GM19025 (cell line): ENCODE measurements at regions not wholly inside any gene's neighbourhood (a gene's known extent, or its start where the extent isn't known, plus 50 kb on each side); places are given as distances from the start of the nearest gene placed in this dataset.

Experiments
- ATAC-seq: cut with Tn5 transposase; IDR thresholded peaks from one replicate; pipeline ENCODE4 v1.9.1; 2021; ENCODE audit warnings: mild to moderate bottlenecking, low read depth, moderate library complexity; ENCODE audit not compliant: unreplicated experiment

DNA sequence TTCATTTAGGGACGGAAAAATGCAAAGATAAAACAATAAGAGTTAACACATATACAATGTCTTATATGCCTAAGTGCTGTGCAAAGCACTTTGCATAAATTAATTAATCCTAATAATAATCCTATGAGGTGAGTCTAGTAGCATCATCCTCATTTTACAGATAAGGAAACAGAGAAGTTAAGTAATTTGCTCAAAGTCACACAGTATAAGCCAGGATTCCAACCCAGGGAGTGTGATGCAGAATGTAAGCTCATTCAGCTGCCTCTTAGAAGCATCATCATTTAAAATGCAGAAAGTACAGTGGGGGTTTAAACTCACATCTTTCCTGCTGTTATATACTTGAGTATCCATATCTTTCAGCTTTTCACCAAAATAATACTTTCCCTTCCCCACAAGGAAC, 203.7 kb downstream of the LARP7 start:
- ATAC-seq: no peak

DNA sequence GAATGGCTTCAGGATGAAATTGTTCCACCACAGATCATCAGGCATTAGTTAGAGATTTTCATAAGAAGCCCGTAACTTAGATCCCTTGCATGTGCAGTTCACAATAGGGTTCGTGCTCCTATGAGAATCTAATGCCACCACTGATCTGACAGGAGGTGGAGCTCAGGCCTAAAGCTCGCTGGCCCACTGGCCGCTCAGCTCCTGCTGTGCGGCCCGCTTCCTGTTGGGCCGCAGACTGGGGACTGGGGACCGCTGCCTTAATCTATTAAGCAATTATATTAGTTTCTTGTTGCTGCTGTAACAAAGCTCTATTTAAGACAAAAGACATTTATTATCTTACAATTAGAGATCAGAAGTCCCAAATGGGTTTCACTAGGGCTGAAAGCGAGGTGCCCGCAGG, 205.6 kb downstream of the LARP7 start:
- ATAC-seq: no peak

GRCh38 chr4:112845386-112845785, 204.1 kb upstream of the ANK2 start:
- ATAC-seq: no peak

DNA sequence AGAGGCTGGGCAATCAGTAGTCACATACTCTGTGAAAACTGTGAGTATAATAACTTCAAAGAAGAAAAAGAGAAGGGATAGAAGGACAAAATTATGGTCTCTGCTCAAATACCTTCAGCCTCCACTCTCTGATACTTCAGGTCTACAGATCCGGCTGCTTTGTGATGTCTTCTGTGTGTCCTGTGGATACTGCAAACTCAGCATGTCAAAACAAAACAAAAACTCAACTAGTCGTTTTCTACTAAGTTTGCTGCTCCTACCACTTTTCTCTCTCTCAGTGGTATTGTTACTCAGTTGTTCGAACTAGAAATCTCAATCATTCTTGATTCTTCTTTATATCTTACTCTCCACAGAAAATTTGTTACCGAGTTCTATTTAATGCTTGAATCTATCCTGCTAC, 202.4 kb upstream of the ANK2 start:
- no peak for ATAC-seq

DNA sequence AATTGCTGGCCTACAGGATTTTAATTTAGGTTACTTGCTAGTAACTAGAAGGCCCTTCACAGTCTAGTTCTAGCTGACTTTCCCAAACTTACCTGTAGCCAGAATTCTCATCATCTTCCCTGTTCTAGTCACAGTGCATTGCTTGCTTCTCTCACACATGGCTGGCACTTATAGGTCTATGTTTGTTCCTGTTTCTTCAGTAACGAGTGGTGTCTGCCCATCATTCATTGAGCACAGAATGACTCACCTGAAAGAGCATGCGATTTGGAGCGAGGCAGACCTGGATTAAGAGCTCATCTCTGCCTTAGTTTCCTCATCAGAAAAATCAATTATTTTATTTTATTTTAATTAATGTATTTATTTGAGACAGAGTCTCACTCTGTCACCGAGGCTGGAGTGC, 201.7 kb upstream of the ANK2 start:
- no peak for ATAC-seq

- ATAC-seq: no peak
Observed at GRCh38 chr4:112848911-112849310, 200.5 kb upstream of the ANK2 start.

DNA sequence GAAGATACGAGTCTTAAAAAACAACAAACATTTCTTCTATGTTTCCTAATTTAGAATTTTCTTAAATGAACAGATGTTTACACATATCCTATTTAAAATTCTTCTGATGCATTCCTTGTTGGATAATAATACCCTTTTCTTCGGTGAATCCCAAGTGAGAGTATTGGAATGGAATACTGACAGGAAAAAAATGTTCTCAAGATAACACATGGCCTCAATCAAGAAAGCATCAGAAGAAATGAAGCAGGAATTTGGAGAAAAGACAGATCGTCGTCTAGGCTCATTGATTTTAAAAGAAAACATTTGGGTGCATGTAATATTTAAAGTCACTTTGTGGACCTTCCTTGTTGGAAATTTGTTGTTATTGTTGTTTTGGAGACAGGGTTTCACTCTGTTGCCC, 196.9 kb upstream of the ANK2 start:
- ATAC-seq: no peak

GRCh38 chr4:112853662-112854256, 195.7 kb upstream of the ANK2 start:
- no peak for ATAC-seq

- ATAC-seq: no peak
Observed at GRCh38 chr4:112854420-112854819, 195.0 kb upstream of the ANK2 start.

- ATAC-seq: no peak
Observed at GRCh38 chr4:112855058-112855457, 194.4 kb upstream of the ANK2 start.

DNA sequence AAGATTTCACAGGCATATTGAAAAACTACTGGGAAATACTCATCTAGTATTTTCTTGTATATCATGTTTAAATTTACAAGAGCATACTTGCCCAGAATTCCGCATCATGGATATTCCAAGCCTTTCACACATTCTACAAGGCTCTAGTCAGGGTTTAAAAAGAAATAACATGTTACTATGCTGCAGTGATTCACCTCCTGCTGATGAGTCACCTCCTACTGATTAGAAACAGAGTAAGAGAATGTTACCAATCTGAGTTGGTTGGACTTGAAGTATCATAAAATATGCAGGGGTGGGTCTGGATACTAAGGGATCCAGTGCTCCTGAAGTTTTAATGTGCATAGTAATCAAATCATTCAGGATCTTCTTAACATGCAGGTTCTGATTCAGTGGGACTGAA, 192.0 kb upstream of the ANK2 start:
- no peak for ATAC-seq

DNA sequence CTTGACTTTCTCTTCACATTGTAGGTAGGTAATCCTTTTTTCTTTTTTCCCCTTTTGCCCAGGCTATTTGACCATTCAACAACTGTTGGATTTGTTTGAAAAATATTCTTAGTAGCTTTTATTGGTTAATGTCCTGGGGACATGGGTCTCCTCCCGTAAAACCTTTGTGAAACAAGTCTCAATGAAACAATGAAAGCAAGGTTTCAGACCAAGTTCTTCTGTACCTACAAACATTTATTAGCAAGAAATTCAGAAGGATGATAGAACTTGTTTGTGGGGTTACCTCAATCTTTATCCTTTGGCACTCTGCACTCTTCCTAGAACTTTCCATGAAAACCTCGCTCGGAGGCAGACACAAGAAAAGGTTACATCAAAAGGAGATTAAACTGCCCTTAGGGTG, 190.7 kb upstream of the ANK2 start:
- ATAC-seq: no peak

DNA sequence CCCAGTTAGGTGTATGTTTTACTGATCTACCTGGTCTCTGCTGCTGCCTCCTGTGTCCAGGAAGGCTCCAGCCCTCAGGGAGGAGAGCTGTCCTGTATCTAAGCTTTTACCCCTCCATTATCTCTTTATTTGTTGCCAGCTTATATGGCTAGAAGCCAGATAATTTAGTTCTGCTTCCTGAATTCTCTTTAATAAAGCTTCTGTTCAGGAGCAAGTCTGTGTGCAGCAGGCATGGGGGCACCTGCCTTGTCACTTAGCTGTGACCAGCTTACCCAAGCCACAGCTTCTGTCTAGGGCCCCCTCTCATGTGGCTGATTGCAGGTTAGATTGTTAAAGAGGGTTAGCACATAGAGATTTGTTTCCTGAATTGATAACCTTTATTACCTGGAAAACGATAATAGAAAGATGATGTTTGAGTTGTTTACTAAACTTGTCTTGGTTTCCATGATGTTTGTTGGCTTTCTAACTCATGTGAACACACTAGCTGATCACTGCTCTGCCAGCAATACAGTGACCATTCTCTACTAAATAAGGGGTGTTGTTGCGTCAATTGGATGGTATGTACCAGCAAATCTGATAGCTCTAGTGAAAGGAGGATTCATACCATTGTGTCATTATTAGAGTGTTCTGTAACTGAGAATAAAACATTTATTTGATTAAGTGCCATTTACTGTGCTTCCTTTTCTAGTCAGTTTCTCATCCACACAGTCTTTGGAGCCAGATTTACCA, 189.8 kb upstream of the ANK2 start:
- no peak for ATAC-seq

DNA sequence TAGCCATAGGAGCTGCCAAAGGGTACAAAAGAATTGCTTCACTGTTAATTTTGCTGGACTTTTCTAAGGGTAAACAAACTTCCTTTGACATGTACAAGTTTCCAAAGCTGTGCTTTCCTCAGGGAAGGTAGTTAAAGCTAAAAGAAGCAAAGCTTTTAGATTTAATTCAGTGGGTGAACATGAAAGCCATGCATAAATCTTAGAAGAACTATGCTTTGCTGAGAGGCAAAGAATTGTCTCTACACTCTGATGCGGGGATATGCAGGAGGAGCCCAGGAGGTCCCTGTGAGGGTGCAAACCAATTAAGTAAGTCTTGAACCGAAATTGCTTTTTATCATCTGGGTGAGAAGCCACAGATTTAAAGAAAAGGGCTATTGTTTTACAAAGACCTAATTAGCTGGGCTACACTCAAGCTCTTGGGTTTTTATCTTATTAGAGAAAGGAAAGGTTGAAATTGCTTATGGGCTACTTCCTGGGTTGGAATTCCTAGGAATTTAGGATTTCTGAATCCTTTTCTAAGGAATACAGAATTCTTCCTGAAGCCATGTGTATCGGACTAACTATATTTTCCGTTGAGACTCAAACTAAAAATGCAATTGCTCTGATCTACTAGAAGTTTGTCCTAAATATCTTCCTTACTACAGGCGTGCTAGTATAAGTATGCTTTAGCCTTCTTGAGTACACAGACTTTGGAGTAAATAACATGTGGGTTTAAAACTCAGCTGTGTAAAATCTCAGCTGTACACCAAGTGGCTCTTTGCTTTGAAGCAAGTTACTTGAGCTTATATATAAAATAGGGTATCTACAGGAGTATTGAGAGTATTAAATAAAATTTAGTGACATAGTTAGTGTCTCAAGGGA, 188.4 kb upstream of the ANK2 start:
- ATAC-seq: no peak

DNA sequence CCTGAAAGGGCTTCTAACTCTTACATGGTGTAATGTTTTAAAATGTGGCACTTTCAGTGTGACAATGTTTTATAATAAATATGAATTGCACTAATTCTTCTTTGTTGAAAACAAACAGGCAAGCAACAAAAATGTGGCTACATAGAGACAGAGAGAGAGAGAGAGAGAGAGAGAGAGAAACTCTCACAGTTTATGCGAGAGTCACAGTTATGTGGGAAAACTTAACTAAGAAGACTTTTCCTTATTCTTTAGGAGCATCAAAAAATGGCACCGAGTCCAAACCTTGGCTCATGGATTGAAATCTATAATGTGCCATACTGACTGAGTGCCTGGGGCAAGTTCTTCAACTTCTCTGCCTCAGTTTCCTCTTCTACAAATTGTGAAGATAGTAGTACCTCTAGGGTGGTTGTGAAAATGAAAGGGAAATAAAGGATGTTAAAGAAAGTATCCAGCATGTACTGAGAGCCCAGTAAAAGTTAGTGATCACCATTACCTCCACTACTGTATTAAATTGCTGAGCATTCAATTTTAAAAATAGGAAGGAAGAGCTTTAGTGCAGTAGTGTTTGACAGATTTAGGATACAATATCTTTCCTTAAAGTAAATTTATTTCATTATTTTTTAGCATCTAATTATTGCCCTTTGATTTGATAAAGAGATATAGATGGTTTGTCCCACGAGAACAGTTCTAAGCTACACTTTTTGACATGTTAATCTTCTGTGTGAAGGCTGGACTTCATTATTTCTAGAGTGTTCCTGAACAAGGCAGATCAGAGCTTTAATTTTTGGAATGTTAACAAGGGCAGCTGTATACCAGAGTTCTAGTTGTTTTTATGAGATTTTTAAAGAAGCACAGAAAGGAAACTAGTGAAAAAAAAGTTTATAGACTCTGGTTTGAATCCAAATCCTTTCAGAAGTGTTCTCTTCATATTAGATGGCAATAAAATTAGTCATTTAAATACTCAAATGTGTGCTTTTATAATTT, 187.5 kb upstream of the ANK2 start:
- ATAC-seq: no peak

- ATAC-seq: no peak
Observed at GRCh38 chr4:112865443-112865842, 184.0 kb upstream of the ANK2 start.

- no peak for ATAC-seq
Observed at GRCh38 chr4:112876316-112876715, 173.1 kb upstream of the ANK2 start.

- ATAC-seq: no peak
Observed at GRCh38 chr4:112881842-112882241, 167.6 kb upstream of the ANK2 start.

DNA sequence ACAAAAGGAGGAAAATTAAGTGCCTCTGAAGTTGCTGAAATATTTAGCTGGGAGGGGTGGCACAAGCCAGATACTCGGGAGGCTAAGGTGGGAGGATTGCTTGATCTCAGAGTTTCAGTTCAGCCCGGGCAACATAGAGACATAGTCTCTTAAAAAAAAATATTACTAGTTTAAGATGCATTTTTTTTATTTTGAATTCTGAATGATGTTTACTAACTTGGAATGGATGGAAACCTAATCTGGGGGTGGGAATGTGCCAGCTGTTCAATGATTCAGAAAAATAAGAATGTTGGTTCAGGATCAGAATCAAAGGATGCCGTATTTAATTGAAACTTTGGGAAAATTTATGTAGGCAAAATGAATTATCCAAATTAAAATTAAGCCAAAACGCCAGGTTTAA, 167.2 kb upstream of the ANK2 start:
- no peak for ATAC-seq

DNA sequence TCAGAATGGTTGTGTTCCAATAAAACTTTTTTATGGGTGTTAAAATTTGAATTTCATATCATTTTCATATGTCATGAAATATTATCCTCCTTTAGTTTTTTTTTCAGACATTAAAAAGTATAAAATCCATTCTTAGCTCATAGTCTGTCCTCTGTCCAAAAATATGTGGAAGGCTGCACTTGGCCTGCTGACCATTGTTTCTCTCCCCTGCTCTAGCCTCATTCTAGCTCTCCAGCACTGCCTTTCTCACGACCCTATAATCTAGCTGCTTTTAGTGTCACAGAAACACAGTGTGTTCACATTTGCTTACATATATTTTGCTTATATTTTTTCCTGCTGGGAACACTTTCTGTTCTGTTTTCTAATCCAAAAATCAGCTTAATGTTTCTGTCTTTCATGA, 165.0 kb upstream of the ANK2 start:
- ATAC-seq: no peak
